Naive thymus-derived CD4-positive, alpha-beta T cell (primary cell): ENCODE measurements at regions not wholly inside any gene's neighbourhood (a gene's known extent, or its start where the extent isn't known, plus 50 kb on each side); places are given as distances from the start of the nearest gene placed in this dataset.
A peak's percentile ranks its signal among the peaks of the same experiment; 100 is the strongest.

Source experiments
- ATAC-seq: fragments of 150-1000 bp; cut with Tn5 transposase; 2 replicates; pipeline ENCODE4 v1.10.0; 2021; ENCODE audit warnings: mild to moderate bottlenecking, moderate library complexity
- CTCF ChIA-PET: fragments of 350-600 bp; sonication (Branson Sonifier 250); formaldehyde crosslinking; loops from one replicate; lab custom pipeline; 2021; ENCODE audit warnings: antibody characterized with exemption; lab: Charles Lee
- POLR2A ChIA-PET: fragments of 350-600 bp; sonication (Branson Sonifier 250); formaldehyde crosslinking; loops from one replicate; lab custom pipeline; 2021; ENCODE audit warnings: antibody characterized with exemption, inconsistent platforms; lab: Charles Lee
- DNase-seq, 9 donors: peaks; one replicate each; pipeline versions ENCODE4 v3.0.0 to v3.0.0-alpha.2; 2020 to 2022; ENCODE audit warnings: mixed read lengths in 1 of 9
- H3K27ac ChIP-seq: one replicate; pipeline ENCODE4 v1.7.0; 2013; ENCODE audit warnings: mild to moderate bottlenecking, low read depth, low read length, moderate library complexity
- H3K27me3 ChIP-seq, 2 donors: one replicate each; pipeline ENCODE4 v1.7.0; 2013; ENCODE audit warnings: low read length in 2 of 2, mild to moderate bottlenecking in 2 of 2, moderate library complexity in 2 of 2; ENCODE audit not compliant: control insufficient read depth in 2 of 2, insufficient read depth in 2 of 2
- H3K36me3 ChIP-seq, 3 experiments: 1 replicate in 2 of 3; 2 replicates in 1 of 3; pipeline ENCODE4 v1.7.0; 2013; ENCODE audit warnings: low read length in 3 of 3, mild to moderate bottlenecking in 3 of 3, moderate library complexity in 1 of 3; ENCODE audit not compliant: insufficient read depth in 3 of 3, control insufficient read depth in 2 of 3
- H3K4me1 ChIP-seq, 2 donors: one replicate each; pipeline ENCODE4 v1.7.0; 2013; ENCODE audit warnings: low read length in 2 of 2, mild to moderate bottlenecking in 2 of 2, moderate library complexity in 1 of 2; ENCODE audit not compliant: control insufficient read depth in 2 of 2, insufficient read depth in 2 of 2
- H3K4me3 ChIP-seq: 2 replicates; pipeline ENCODE4 v1.7.0; 2013; ENCODE audit warnings: mild to moderate bottlenecking, low read length
- H3K9me3 ChIP-seq, 3 experiments: 1 replicate in 2 of 3; 2 replicates in 1 of 3; pipeline ENCODE4 v1.7.0; 2013; ENCODE audit warnings: low read length in 3 of 3; ENCODE audit not compliant: control insufficient read depth in 2 of 3
- H3K27ac Mint-ChIP-seq, 9 donors: one replicate each; pipeline ENCODE4 v1.8.0; 2020 to 2022; ENCODE audit warnings: mixed read lengths in 9 of 9, mild to moderate bottlenecking in 8 of 9, moderate library complexity in 5 of 9, inconsistent platforms in 2 of 9
- H3K27me3 Mint-ChIP-seq, 5 donors: one replicate each; pipeline ENCODE4 v1.8.0; 2021 to 2022; ENCODE audit warnings: mixed read lengths in 5 of 5, mild to moderate bottlenecking in 1 of 5
- H3K36me3 Mint-ChIP-seq, 5 donors: one replicate each; pipeline ENCODE4 v1.8.0; 2020 to 2022; ENCODE audit warnings: mixed read lengths in 5 of 5, mild to moderate bottlenecking in 3 of 5, inconsistent platforms in 1 of 5
- H3K4me1 Mint-ChIP-seq, 7 donors: one replicate each; pipeline ENCODE4 v1.8.0; 2020 to 2022; ENCODE audit warnings: mixed read lengths in 7 of 7, mild to moderate bottlenecking in 3 of 7, inconsistent platforms in 1 of 7
- H3K4me3 Mint-ChIP-seq, 10 donors: one replicate each; pipeline ENCODE4 v1.8.0; 2020 to 2022; ENCODE audit warnings: mild to moderate bottlenecking in 10 of 10, mixed read lengths in 10 of 10, moderate library complexity in 6 of 10, inconsistent platforms in 2 of 10
- H3K9me3 Mint-ChIP-seq, 11 donors: one replicate each; pipeline ENCODE4 v1.8.0; 2020 to 2022; ENCODE audit warnings: mixed read lengths in 11 of 11, mild to moderate bottlenecking in 4 of 11, inconsistent platforms in 1 of 11, moderate library complexity in 1 of 11
- intact Hi-C, 2 donors: fragments of 100-400 bp; cut with micrococcal nuclease; formaldehyde crosslinking; loops; one replicate each; pipeline ENCODE4 v1.15.1; 2023

DNA sequence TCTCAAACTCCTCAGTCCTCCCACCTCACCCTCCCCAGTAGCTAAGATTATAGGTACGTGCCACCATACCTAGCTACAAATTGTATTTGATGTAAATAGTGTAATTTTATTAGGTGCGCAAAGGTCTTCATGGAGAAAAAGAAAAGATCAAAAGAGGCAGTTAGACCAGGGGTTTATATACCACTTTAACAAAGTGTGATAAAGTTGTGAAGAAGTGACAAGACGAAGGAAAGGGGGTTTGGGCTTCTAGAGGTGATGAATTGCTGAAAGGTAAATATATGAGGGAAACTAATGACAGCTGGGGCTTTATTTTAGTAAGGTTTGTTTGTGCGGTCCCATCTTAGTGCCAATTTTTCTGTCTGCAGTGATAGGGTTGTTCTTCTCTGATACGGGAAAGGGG, 105.3 kb downstream of the CD24 start:
- DNase-seq (no peak), ATAC-seq (no peak)
- intact Hi-C loops, result no loop called here
- peaks cover 0 to 4% (median under 1%) of the 10 kb centered on the region in 5 donors for H3K27me3 Mint-ChIP-seq
- Histone ChIP-seq H3K27ac (no peak overlapping the region), H3K4me3 (no peak overlapping the region), H3K27me3 (no peaks in the 10 kb centered on the region), H3K4me1 (no peaks in the 10 kb centered on the region), H3K9me3 (no peaks in the 10 kb centered on the region), H3K36me3 (no peaks in the 10 kb centered on the region)
- ChIA-PET POLR2A (interaction anchor here (0.6 kb wide), 1 partner anchor 101 kb away, joined by 3 read pairs; no protein-coding TSS in a partner anchor), CTCF (no interaction called here)
- no peak overlapping the region for H3K27ac Mint-ChIP-seq
- H3K4me1 Mint-ChIP-seq, result no peaks in the 10 kb centered on the region
- H3K9me3 Mint-ChIP-seq, result peaks cover 0 to 7% (median 2%) of the 10 kb centered on the region in 11 donors
- no peaks in the 10 kb centered on the region for H3K36me3 Mint-ChIP-seq
- H3K4me3 Mint-ChIP-seq, result no peak overlapping the region

DNA sequence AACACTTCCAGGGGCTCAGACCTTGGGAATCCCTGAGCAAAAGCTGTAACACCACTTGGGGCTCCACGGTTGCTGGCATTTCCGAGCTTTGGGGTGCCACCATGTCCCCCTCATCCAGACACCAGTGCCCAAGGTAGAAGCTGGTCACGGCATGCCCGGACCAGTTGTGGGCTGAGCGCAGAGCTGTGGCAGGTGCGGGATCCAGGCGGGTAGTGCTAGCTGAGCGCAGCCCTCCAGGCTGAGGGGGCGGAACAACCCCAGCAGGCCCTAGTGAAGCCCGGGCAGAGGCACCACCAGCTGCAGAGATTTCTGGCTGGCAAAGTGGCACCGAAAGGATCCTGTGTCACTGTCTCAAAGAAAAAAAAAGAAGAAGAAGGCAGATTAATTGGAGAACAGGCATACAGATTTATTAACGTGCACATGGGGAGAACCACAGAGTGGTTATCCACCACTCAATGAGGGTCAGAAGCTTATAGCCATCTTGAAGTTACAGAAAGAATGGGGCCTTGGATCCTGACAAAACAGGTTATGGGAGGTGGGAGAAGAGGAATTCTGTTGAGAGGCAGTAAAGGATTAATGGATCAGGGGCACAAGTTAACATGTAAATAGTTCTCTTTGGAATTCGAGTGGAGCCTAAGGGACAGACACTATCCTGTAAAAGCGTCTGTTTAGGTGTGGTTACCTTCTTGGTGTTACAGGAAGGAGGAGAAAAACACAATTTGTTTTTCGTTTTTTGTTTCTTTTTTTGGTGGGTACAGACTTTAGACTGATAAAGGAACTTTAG, 107.5 kb downstream of the CD24 start:
- DNase-seq (no peak), ATAC-seq (no peak)
- Histone ChIP-seq H3K36me3 (no peaks in the 10 kb centered on the region), H3K9me3 (no peaks in the 10 kb centered on the region), H3K27me3 (no peaks in the 10 kb centered on the region), H3K27ac (no peak overlapping the region), H3K4me1 (no peaks in the 10 kb centered on the region), H3K4me3 (no peak overlapping the region)
- Mint-ChIP-seq H3K4me3 (no peak overlapping the region), H3K9me3 (peaks cover 0 to 20% (median 6%) of the 10 kb centered on the region in 11 donors), H3K36me3 (peaks cover 0 to 6% (median 0%) of the 10 kb centered on the region in 5 donors), H3K27me3 (peaks cover 0 to 7% (median 4%) of the 10 kb centered on the region in 5 donors), H3K4me1 (no peaks in the 10 kb centered on the region), H3K27ac (no peak overlapping the region)
- POLR2A ChIA-PET, result no interaction called here
- intact Hi-C loops, result no loop called here
- CTCF ChIA-PET, result no interaction called here

DNA sequence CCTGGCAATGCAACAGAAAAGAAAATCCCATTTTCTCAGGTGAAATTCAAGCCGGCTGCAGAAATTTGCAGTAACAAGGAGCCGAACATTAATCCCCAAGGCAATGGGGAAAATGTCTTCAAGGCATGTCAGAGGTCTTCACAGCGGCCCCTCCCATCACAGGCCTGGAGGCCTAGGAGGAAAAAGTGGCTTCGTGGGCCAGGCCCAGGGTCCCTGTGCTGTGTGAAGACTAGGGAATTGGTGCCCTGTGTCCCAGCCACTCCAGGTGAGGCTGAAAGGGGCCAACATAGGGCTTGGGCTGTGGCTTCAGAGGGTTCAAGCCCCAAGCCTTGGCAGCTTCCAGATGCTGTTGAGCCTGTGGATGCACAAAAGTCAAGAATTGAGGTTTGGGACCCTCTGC, 111.7 kb downstream of the CD24 start:
- Mint-ChIP-seq H3K4me3 (no peak overlapping the region), H3K36me3 (peaks cover 0 to 7% (median 0%) of the 10 kb centered on the region in 5 donors), H3K4me1 (no peaks in the 10 kb centered on the region), H3K27ac (no peak overlapping the region), H3K27me3 (peaks cover 0 to 8% (median 0%) of the 10 kb centered on the region in 5 donors), H3K9me3 (peaks cover 5 to 45% (median 10%) of the 10 kb centered on the region in 11 donors)
- no peaks in the 10 kb centered on the region for H3K27me3 ChIP-seq
- DNase-seq (no peak), ATAC-seq (no peak)
- intact Hi-C loops, result no loop called here
- CTCF ChIA-PET, result no interaction called here
- POLR2A ChIA-PET, result no interaction called here
- no peak overlapping the region for H3K4me3 ChIP-seq
- no peaks in the 10 kb centered on the region for H3K9me3 ChIP-seq
- H3K4me1 ChIP-seq, result no peaks in the 10 kb centered on the region
- H3K36me3 ChIP-seq, result no peaks in the 10 kb centered on the region
- H3K27ac ChIP-seq, result no peak overlapping the region

DNA sequence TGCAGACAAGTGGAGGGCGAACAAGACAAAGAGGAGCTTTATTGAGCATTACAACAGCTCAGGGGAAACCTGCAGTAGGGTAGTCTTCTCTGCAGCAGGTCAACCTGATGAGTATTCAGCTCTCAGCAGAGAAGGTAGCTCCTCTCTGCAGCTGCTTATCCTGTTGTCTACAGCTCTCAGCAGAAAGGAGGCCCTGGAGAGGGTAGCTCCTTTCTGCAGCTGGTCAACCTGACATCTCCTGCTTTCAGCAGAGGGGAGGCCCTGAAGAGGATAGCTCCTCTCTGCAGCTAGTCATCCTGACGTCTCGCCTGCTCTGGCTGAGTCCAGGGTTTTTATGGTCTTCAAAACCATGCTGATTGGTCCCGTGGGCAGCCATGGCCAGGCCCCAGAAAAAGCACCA, 113.6 kb downstream of the CD24 start:
- Mint-ChIP-seq H3K27me3 (peaks cover 0 to 8% (median 0%) of the 10 kb centered on the region in 5 donors), H3K4me3 (no peak overlapping the region), H3K36me3 (peaks cover 0 to 7% (median 0%) of the 10 kb centered on the region in 5 donors), H3K27ac (no peak overlapping the region), H3K9me3 (peaks cover 6 to 45% (median 10%) of the 10 kb centered on the region in 11 donors), H3K4me1 (no peaks in the 10 kb centered on the region)
- POLR2A ChIA-PET, result no interaction called here
- H3K9me3 ChIP-seq, result no peaks in the 10 kb centered on the region
- no peak overlapping the region for H3K27ac ChIP-seq
- DNase-seq (no peak), ATAC-seq (no peak)
- no peaks in the 10 kb centered on the region for H3K36me3 ChIP-seq
- intact Hi-C loops, result no loop called here
- no peak overlapping the region for H3K4me3 ChIP-seq
- no peaks in the 10 kb centered on the region for H3K27me3 ChIP-seq
- H3K4me1 ChIP-seq, result no peaks in the 10 kb centered on the region
- CTCF ChIA-PET, result no interaction called here

DNA sequence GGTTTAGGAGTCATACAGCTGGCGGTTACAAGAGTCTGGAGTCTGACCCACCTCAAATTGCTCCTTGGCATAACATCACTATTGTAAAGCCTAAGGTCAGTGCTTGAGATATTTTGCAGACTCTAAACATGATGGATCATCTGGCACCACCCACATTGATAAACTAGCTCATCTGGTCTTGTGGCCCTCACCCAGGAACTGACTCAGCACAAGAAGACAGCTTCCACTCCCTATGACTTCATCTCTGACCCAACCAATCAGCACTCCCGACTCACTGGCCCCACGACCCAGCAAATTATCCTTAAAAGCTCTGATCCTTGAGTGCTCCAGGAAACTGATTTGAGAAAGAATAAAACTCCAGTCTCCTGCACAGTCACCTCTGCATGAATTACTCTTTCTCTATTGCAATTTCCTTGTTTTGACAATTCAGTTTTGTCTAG, 115.9 kb downstream of the CD24 start:
- POLR2A ChIA-PET, result no interaction called here
- no peaks in the 10 kb centered on the region for H3K4me1 ChIP-seq

DNA sequence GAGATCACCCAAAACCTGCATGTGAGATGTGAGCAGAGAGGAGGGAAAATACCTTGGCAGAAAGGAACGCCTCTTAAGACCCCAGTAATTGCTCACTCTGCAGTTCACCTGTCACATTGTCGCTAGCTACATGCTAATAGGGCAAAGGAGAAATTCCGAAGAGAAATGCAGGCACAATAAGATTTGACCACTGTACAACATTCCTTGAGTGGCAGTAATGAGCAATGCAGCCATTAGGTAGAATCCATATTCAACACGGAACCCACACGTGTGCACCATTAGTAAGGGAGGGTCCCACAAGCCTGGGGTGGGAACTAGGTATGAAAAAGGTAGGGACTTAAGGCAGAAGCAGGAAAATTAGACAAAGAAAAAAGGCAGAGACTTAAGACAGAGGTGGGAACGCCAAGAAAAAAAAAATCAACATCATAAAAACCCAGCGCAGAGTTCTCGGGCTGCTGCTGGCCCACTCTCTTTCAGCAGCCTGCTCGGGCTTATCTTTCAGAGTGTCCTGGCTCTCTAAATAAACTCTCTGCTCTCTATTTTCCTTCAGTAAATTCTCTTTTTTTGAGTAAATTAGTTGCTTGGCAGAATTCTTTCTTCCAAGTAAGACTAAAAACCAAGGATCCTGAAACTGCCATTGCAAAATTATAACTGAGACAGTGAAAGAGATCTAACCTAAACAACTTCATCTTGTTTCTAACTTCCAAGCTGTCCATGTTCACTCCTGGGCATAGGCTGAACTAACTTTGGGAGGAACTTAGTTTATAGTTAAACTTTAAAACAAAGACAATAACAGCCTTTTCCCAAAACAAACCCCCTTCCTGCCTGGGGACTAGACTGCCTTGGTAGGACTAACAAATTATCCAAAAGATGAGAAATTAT, 116.5 kb downstream of the CD24 start:
- Histone ChIP-seq H3K27ac (no peak overlapping the region), H3K27me3 (no peaks in the 10 kb centered on the region), H3K36me3 (no peaks in the 10 kb centered on the region), H3K4me3 (no peak overlapping the region), H3K4me1 (no peaks in the 10 kb centered on the region), H3K9me3 (no peaks in the 10 kb centered on the region)
- Mint-ChIP-seq H3K4me3 (no peak overlapping the region), H3K4me1 (no peaks in the 10 kb centered on the region), H3K27ac (no peak overlapping the region), H3K36me3 (peaks cover 0 to 7% (median 0%) of the 10 kb centered on the region in 5 donors), H3K9me3 (peaks cover 6 to 31% (median 10%) of the 10 kb centered on the region in 11 donors), H3K27me3 (peaks cover 0 to 13% (median 0%) of the 10 kb centered on the region in 5 donors)
- CTCF ChIA-PET, result no interaction called here
- intact Hi-C loops, result no loop called here
- no peak for DNase-seq
- no peak for ATAC-seq
- POLR2A ChIA-PET, result no interaction called here

More for the DNA sequence above, 115.9 kb downstream of the CD24 start:
- Histone ChIP-seq H3K27me3 (no peaks in the 10 kb centered on the region), H3K27ac (no peak overlapping the region), H3K36me3 (no peaks in the 10 kb centered on the region), H3K4me3 (no peak overlapping the region), H3K9me3 (no peaks in the 10 kb centered on the region)
- peaks cover 0 to 7% (median 0%) of the 10 kb centered on the region in 5 donors for H3K36me3 Mint-ChIP-seq
- peak overlapping the region in 1 of 9 donors; percentile 0 for H3K27ac Mint-ChIP-seq
- H3K9me3 Mint-ChIP-seq, result peaks cover 6 to 36% (median 10%) of the 10 kb centered on the region in 11 donors
- intact Hi-C loops, result no loop called here
- ATAC-seq, result no peak
- no peaks in the 10 kb centered on the region for H3K4me1 Mint-ChIP-seq
- H3K27me3 Mint-ChIP-seq, result peaks cover 0 to 13% (median 1%) of the 10 kb centered on the region in 5 donors
- CTCF ChIA-PET, result no interaction called here
- no peak overlapping the region for H3K4me3 Mint-ChIP-seq
- DNase-seq, result no peak
